T follicular helper cell (primary cell): ENCODE measurements at regions not wholly inside any gene's neighbourhood (a gene's known extent, or its start where the extent isn't known, plus 50 kb on each side); places are given as distances from the start of the nearest gene placed in this dataset.
A peak's percentile ranks its signal among the peaks of the same experiment; 100 is the strongest.

Experiments used
- DNase-seq: peaks from one replicate; pipeline ENCODE4 v3.0.0-alpha.2; 2020; ENCODE audit warnings: low read depth

GRCh38 chr6:28838634-28839442, 84.9 kb downstream of the TRIM27 start:
- peak; percentile 67 for DNase-seq

- DNase-seq = no peak
Measured at GRCh38 chr6:28839443-28840120, 84.2 kb downstream of the TRIM27 start.

DNA sequence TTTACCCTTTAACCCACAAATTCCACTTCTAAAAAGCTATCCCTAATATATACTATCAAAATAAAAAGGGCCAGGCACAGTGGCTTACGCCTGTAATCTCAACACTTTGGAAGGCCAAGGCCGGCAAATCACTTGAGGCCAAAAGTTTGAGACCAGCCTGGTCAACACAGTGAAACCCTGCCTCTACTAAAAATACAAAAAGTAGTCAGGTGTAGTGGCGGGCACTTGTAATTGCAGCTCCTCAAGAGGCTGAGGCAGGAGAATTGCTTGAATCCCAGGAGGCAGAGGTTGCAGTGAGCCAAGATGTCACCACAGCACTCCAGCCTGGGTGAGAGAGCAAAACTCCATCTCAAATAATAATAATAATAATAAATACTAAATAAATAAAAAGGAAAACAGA, 82.5 kb downstream of the TRIM27 start:
- no peak for DNase-seq

DNA sequence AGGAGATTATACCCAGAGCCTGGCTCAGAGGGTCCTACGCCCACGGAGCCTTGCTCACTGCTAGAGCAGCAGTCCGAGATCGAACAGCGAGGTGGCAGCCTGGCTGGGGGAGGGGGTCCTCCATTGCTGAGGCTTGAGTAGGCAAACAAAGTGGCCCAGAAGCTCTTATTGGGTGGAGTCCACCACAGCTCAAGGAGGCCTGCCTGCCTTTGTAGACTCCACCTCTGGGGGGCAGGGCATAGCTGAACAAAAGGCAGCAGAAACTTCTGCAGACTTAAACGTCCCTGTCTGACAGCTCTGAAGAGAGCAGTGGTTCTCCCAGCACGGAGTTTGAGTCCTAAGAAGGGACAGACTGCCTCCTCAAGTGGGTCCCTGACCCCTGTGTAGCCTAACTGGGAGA, 75.0 kb downstream of the TRIM27 start:
- peak; percentile 38 for DNase-seq
